Thyroid gland (tissue), 1 donor: ENCODE measurements at regions not wholly inside any gene's neighbourhood (a gene's known extent, or its start where the extent isn't known, plus 50 kb on each side); places are given as distances from the start of the nearest gene placed in this dataset. TPM values are rescaled to one million over a fixed set of nuclear protein-coding genes. Genes with fewer than 3 reads are reported as not detected.

Experiments used
- small RNA-seq: library from RNA; depleted of rRNA; stranded (forward); fragments of <200 nt; gene quantifications from one replicate; pipeline ENCODE3, GENCODE V24; 2016

Small RNA genes in the stretch of these regions (small RNA-seq; reads per million reads assigned to genes)
- gene RNU1-33P: not detected
